ENCODE measurements at regions not wholly inside any gene's neighbourhood (a gene's known extent, or its start where the extent isn't known, plus 50 kb on each side); places are given as distances from the start of the nearest gene placed in this dataset.

DNA sequence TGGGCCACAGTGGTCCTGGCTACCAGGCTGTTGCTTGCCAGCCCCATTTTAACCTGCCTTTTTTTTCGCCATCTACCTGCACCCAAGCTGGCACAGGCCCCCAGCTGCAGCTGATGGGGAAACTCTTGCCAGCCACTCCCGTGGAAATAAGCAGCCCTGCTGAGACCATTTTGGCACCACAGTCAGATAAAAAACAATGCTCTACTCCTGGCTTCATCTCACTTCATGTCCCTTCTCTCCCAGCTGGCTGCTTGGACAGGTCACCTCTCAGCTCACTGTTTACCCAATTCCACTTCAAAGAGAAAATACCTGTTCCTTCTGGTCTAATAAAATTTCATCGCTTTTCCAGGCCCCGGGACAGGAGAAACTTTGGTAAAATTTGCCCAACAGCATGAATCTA lies 322.6 kb upstream of the SLC30A5 start:
- DNase-seq (ENCODE audit: extremely low read depth in 1 of 2, low read depth in 1 of 2), result no peak

GRCh38 chr5:68771732-68772131 lies 322.1 kb upstream of the SLC30A5 start:
- no peak for DNase-seq (ENCODE audit: extremely low read depth in 1 of 2, low read depth in 1 of 2)

GRCh38 chr5:68776381-68776780 lies 317.4 kb upstream of the SLC30A5 start:
- no peak for DNase-seq (ENCODE audit: extremely low read depth in 1 of 2, low read depth in 1 of 2)

GRCh38 chr5:68777135-68777534 lies 316.7 kb upstream of the SLC30A5 start:
- no peak for DNase-seq (ENCODE audit: extremely low read depth in 1 of 2, low read depth in 1 of 2)

GRCh38 chr5:68778484-68778883 lies 315.3 kb upstream of the SLC30A5 start:
- no peak for DNase-seq (ENCODE audit: extremely low read depth in 1 of 2, low read depth in 1 of 2)

DNA sequence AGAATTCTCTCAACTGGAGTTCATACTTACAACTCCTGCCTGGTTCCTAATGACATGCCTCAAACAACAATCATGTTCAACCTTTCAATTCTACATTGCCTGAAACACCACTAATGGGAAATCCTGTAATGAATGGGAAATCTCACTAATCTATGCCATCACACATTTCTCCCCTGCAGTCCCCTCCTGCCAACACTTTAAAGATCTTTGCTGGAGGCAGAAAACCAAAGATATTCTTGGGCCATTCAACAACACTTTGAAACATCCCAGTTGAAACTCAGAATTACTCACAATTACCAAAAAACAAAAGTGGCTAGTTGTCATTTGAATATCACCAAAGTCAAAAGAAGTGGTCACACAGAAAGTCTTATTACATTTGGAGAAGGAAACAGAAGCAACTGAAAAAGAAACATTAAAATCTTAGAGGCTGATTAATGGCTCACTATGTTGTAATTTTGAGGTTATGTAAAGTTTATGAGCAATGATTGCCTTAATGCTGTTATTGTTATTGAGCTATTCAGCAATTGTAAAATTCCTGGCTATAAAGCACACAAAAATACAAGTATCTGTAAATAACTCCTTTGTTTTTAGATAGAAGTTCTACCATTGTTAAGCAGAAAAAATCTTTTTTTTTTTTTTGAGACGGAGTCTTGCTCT lies 313.4 kb upstream of the SLC30A5 start:
- no peak for DNase-seq (ENCODE audit: extremely low read depth in 1 of 2, low read depth in 1 of 2)

GRCh38 chr5:68793074-68793473 lies 300.7 kb upstream of the SLC30A5 start:
- DNase-seq (ENCODE audit: extremely low read depth in 1 of 2, low read depth in 1 of 2), result no peak

DNA sequence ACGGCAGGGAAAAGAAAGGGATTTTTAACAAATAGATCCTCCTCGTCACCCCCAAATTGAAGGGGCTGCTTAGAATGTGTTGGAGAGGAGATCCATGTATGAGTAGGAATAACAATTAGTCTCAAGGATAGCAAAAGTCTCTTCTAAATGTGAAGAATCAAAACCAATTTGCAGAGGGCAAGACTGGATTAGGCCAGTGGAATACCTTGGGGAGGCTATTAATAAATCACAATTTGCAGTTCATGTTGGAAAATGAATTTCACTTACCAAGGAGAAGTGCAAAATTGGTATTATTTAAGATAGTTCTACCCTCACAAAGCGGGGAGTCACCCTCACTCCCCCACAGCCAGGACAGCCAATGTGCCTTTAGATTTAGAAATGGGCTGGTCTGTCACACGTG lies 299.8 kb upstream of the SLC30A5 start:
- no peak for DNase-seq (ENCODE audit: extremely low read depth in 1 of 2, low read depth in 1 of 2)

- DNase-seq (ENCODE audit: extremely low read depth in 1 of 2, low read depth in 1 of 2), result no peak
Measured at GRCh38 chr5:68795190-68795589, 298.6 kb upstream of the SLC30A5 start.

GRCh38 chr5:68798877-68799843 lies 294.7 kb upstream of the SLC30A5 start:
- DNase-seq (ENCODE audit: extremely low read depth in 1 of 2, low read depth in 1 of 2), result no peak

DNA sequence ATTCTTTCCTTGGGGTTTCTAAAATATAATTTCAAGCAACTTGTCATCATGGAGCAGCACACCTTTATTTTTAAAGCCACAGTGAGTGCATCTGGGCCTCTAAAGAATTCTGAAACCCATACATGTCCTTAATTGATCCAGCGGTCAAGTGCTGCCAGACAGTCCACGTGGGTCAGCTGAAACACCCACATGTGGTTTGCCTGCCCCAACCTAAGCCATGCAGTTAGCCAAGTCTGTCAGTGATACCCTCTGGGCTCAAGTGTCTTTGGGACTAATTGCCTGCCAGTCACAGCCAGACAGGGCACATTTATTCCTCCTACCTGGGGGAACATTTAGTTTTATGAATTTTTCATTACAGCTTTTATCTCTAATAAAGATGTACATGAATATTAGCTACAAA lies 291.4 kb upstream of the SLC30A5 start:
- DNase-seq (ENCODE audit: extremely low read depth in 1 of 2, low read depth in 1 of 2), result no peak

- no peak for DNase-seq (ENCODE audit: extremely low read depth in 1 of 2, low read depth in 1 of 2)
Measured at GRCh38 chr5:68803881-68804319, 289.9 kb upstream of the SLC30A5 start.

DNA sequence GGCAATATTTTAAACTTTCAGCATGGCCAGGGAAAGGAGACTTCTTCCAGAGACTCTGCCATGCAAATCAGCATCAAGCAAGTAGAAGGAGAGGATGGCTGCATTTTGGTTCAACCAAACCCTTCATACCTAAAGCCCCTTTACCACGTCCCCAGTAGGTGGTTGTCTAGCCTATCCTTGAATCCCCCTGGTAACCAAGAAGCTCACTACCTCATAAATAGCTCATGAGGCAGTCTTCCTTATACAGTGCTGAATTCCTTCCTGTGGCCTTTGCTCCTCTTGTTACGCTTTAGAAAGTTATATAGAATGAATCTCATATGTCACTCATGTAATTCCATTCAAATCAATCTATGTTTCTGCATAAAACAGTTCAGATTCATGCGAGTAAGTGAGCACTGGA lies 289.5 kb upstream of the SLC30A5 start:
- no peak for DNase-seq (ENCODE audit: extremely low read depth in 1 of 2, low read depth in 1 of 2)

DNA sequence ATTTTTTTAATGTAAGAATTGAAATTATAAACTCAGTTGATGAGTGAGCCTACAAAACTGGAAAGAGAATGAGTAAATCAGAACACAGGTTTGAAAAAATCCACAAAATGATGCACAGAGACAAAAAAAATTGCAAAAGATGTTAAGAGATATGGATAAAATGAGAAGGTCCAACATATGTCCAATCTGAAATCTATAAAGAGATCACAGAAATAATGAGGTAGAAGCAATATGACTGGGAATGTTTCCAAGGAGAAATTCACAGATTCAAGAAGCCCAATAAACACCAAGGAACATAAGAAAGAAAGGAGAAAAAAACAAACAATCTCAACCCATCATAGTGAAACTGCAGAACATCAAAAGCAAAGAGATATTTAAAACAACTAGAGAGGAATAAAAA lies 288.4 kb upstream of the SLC30A5 start:
- no peak for DNase-seq (ENCODE audit: extremely low read depth in 1 of 2, low read depth in 1 of 2)

DNA sequence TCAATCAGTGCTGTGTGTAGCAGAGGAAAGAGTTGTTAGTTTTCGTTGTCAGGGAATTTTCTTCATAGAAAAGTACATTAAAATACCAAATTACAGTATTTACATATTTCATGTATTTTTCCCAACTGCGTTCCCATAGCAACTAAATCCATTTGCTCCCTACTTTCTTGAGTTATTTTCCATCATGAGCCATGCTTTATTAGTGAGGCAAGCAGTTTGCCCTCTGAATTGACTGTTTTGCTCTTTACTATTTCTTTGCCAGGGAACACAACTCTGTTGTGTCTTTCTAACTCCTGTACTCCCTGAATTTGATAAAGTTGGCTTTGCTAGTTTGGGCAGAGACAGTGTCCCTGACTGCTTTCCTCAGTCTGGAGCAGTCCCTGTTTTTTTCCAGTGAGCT lies 276.2 kb upstream of the SLC30A5 start:
- DNase-seq (ENCODE audit: extremely low read depth in 1 of 2, low read depth in 1 of 2), result no peak

- no peak for DNase-seq (ENCODE audit: extremely low read depth in 1 of 2, low read depth in 1 of 2)
Measured at GRCh38 chr5:68818057-68818695, 275.6 kb upstream of the SLC30A5 start.

DNA sequence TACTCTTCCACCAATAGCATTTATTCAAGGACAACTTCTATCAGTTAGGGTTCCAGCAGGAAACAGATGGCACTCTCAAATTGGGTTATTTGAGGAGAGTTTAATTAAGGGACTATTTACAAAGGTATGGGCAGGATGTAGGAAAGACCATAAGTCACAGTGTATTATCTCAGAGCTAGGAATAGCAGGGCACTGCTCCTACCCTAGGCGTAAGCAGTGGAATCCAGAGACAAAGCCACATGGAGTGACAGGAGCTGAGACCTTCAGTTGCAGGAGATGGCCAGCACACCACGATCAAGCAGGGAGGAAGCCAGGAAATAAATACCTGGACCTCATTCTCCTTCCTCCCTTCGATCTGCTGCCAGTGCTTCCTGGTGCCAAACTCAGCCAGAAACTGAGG lies 274.9 kb upstream of the SLC30A5 start:
- no peak for DNase-seq (ENCODE audit: extremely low read depth in 1 of 2, low read depth in 1 of 2)

GRCh38 chr5:68821056-68821455 lies 272.8 kb upstream of the SLC30A5 start:
- no peak for DNase-seq (ENCODE audit: extremely low read depth in 1 of 2, low read depth in 1 of 2)

DNA sequence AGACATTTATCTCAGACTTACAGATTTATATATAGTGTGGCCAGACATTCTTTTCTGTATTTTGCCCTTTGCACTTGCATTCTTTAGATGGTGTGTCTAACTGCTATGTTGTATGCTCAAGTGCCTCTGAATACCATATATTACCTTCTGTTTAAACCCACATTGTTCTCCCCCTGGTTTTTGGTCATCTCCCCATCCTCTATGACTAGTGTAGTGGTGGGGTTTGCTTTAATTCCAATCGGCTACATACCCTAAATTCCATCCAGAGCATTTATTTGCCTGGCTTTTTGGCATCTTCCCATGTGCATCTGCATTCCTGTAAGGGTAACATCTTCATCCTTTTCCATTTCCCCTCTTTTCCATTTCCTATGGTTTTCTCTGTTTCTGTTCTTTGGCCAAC lies 271.0 kb upstream of the SLC30A5 start:
- DNase-seq (ENCODE audit: extremely low read depth in 1 of 2, low read depth in 1 of 2), result no peak

GRCh38 chr5:68823301-68823700 lies 270.5 kb upstream of the SLC30A5 start:
- DNase-seq (ENCODE audit: extremely low read depth in 1 of 2, low read depth in 1 of 2), result no peak

GRCh38 chr5:68830377-68830898 lies 263.4 kb upstream of the SLC30A5 start:
- no peak for DNase-seq (ENCODE audit: extremely low read depth in 1 of 2, low read depth in 1 of 2)
